Endothelial cell (in vitro differentiated cells): ENCODE measurements at regions not wholly inside any gene's neighbourhood (a gene's known extent, or its start where the extent isn't known, plus 50 kb on each side); places are given as distances from the start of the nearest gene placed in this dataset.

ENCODE experiments used
- DNase-seq: peaks from one replicate; pipeline ENCODE4 v3.0.0; 2021; ENCODE audit warnings: low spot score
- H3K27ac Mint-ChIP-seq: one replicate; pipeline ENCODE4 v1.8.0; 2021; ENCODE audit warnings: mixed read lengths, inconsistent platforms; ENCODE audit not compliant: unreplicated experiment
- H3K27me3 Mint-ChIP-seq: one replicate; pipeline ENCODE4 v1.8.0; 2021; ENCODE audit warnings: mild to moderate bottlenecking, moderate library complexity, mixed read lengths, inconsistent platforms; ENCODE audit not compliant: unreplicated experiment
- H3K36me3 Mint-ChIP-seq: one replicate; pipeline ENCODE4 v1.8.0; 2021; ENCODE audit warnings: mild to moderate bottlenecking, low read depth, mixed read lengths, inconsistent platforms; ENCODE audit not compliant: unreplicated experiment
- H3K4me1 Mint-ChIP-seq: one replicate; pipeline ENCODE4 v1.8.0; 2021; ENCODE audit warnings: mild to moderate bottlenecking, mixed read lengths, inconsistent platforms; ENCODE audit not compliant: unreplicated experiment
- H3K4me3 Mint-ChIP-seq: one replicate; pipeline ENCODE4 v1.8.0; 2021; ENCODE audit warnings: mild to moderate bottlenecking, mixed read lengths, inconsistent platforms; ENCODE audit not compliant: unreplicated experiment
- H3K9me3 Mint-ChIP-seq: one replicate; pipeline ENCODE4 v1.8.0; 2021; ENCODE audit warnings: mixed read lengths, inconsistent platforms; ENCODE audit not compliant: unreplicated experiment
- TF ChIP-seq, protein P1 (sequence below): fragments of 200-600 bp; sonication (generic); IDR thresholded peaks from one replicate; pipeline ENCODE4 v1.5.0; 2021; ENCODE audit warnings: antibody characterized with exemption; ENCODE audit not compliant: unreplicated experiment

GRCh38 chr3:182052757-182053156, 341.0 kb downstream of the SOX2 start:
- peaks cover 1% of the 10 kb centered on the region for H3K27me3 Mint-ChIP-seq
- no peak for DNase-seq
- peaks cover 9% of the 10 kb centered on the region for H3K4me1 Mint-ChIP-seq
- H3K27ac Mint-ChIP-seq, result no peak overlapping the region
- TF ChIP-seq, protein P1, sequence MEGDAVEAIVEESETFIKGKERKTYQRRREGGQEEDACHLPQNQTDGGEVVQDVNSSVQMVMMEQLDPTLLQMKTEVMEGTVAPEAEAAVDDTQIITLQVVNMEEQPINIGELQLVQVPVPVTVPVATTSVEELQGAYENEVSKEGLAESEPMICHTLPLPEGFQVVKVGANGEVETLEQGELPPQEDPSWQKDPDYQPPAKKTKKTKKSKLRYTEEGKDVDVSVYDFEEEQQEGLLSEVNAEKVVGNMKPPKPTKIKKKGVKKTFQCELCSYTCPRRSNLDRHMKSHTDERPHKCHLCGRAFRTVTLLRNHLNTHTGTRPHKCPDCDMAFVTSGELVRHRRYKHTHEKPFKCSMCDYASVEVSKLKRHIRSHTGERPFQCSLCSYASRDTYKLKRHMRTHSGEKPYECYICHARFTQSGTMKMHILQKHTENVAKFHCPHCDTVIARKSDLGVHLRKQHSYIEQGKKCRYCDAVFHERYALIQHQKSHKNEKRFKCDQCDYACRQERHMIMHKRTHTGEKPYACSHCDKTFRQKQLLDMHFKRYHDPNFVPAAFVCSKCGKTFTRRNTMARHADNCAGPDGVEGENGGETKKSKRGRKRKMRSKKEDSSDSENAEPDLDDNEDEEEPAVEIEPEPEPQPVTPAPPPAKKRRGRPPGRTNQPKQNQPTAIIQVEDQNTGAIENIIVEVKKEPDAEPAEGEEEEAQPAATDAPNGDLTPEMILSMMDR, result no peak
- no peaks in the 10 kb centered on the region for H3K9me3 Mint-ChIP-seq
- H3K36me3 Mint-ChIP-seq, result no peaks in the 10 kb centered on the region
- H3K4me3 Mint-ChIP-seq, result no peak overlapping the region

GRCh38 chr3:182058488-182058887, 346.8 kb downstream of the SOX2 start:
- H3K9me3 Mint-ChIP-seq, result no peaks in the 10 kb centered on the region
- DNase-seq, result no peak
- no peaks in the 10 kb centered on the region for H3K36me3 Mint-ChIP-seq
- H3K4me3 Mint-ChIP-seq, result no peak overlapping the region
- TF ChIP-seq, protein P1, result no peak
- H3K27ac Mint-ChIP-seq, result no peak overlapping the region
- no peaks in the 10 kb centered on the region for H3K27me3 Mint-ChIP-seq
- no peaks in the 10 kb centered on the region for H3K4me1 Mint-ChIP-seq

GRCh38 chr3:182063742-182064141, 352.0 kb downstream of the SOX2 start:
- no peaks in the 10 kb centered on the region for H3K4me1 Mint-ChIP-seq
- no peaks in the 10 kb centered on the region for H3K36me3 Mint-ChIP-seq

DNA sequence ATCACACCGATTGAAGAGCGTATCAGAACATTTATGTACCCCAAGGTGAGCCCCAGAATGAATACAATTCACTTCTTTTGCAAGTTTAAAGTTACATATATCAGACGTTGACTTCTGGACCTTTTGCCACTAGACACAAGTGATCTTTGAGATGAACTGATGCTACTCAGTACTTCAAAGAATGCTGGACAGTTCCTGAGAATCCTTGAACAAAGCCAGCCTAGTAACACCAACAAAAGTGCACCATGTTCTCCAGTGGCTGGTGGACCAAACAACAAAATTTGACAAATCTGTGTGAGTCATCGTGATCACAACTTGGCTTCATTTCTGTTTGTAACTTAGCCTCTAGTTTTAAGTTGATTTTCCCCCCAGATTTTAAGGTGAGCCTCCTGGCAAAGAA, 355.7 kb downstream of the SOX2 start:
- H3K36me3 Mint-ChIP-seq, result no peaks in the 10 kb centered on the region
- no peak overlapping the region for H3K4me3 Mint-ChIP-seq
- no peak overlapping the region for H3K27ac Mint-ChIP-seq
- TF ChIP-seq, protein P1, result no peak
- no peaks in the 10 kb centered on the region for H3K27me3 Mint-ChIP-seq
- H3K9me3 Mint-ChIP-seq, result no peaks in the 10 kb centered on the region
- no peaks in the 10 kb centered on the region for H3K4me1 Mint-ChIP-seq
- no peak for DNase-seq

More at GRCh38 chr3:182063742-182064141, 352.0 kb downstream of the SOX2 start:
- no peak for DNase-seq
- H3K4me3 Mint-ChIP-seq, result no peak overlapping the region
- H3K27me3 Mint-ChIP-seq, result no peaks in the 10 kb centered on the region
- H3K27ac Mint-ChIP-seq, result no peak overlapping the region
- TF ChIP-seq, protein P1, result no peak
- H3K9me3 Mint-ChIP-seq, result no peaks in the 10 kb centered on the region

DNA sequence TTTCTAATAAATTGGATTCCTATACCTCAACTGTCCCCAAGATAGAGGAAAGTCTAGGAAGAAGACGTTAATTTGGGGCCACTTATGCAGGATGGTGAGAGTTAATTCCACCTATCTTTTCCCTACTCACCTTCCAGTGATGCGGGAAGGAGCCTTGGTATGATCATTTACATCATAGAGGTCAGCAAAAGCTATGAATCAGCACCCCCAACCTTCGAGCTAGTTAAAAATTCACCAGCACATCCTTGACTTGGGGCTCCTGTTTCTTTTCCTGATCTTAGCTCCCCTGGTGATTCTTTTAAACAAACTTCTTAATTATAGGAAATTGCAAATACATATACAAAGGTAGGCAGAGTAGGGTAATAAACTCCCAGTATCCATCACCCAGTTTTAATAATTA, 366.6 kb downstream of the SOX2 start:
- no peak overlapping the region for H3K4me3 Mint-ChIP-seq
- no peaks in the 10 kb centered on the region for H3K36me3 Mint-ChIP-seq
- TF ChIP-seq, protein P1, result no peak
- no peaks in the 10 kb centered on the region for H3K9me3 Mint-ChIP-seq
- peaks cover 3% of the 10 kb centered on the region for H3K4me1 Mint-ChIP-seq
- DNase-seq, result no peak
- H3K27ac Mint-ChIP-seq, result no peak overlapping the region
- no peaks in the 10 kb centered on the region for H3K27me3 Mint-ChIP-seq
